Astrocyte of the hippocampus (primary cell): ENCODE measurements at regions not wholly inside any gene's neighbourhood (a gene's known extent, or its start where the extent isn't known, plus 50 kb on each side); places are given as distances from the start of the nearest gene placed in this dataset.
A peak's percentile ranks its signal among the peaks of the same experiment; 100 is the strongest.

Experiments
- DNase-seq: peaks from one replicate; pipeline ENCODE4 v3.0.0; 2011; ENCODE audit warnings: low read depth, low spot score

GRCh38 chr5:173763410-173763809 lies 124.7 kb upstream of the CPEB4 start:
- no peak for DNase-seq

- peak; percentile 97 for DNase-seq
These were observed 123.7 kb upstream of the CPEB4 start for GRCh38 chr5:173764332-173765028.

- no peak for DNase-seq
These were observed 123.0 kb upstream of the CPEB4 start for GRCh38 chr5:173765029-173765644.

GRCh38 chr5:173765661-173766060 lies 122.5 kb upstream of the CPEB4 start:
- DNase-seq = no peak

- DNase-seq = no peak
These were observed 120.4 kb upstream of the CPEB4 start for GRCh38 chr5:173767574-173768266.

- DNase-seq = no peak
These were observed 119.8 kb upstream of the CPEB4 start for GRCh38 chr5:173768267-173768806.

GRCh38 chr5:173768891-173769290 lies 119.3 kb upstream of the CPEB4 start:
- no peak for DNase-seq

GRCh38 chr5:173770637-173771036 lies 117.5 kb upstream of the CPEB4 start:
- no peak for DNase-seq

- no peak for DNase-seq
These were observed 116.9 kb upstream of the CPEB4 start for GRCh38 chr5:173771121-173771724.

GRCh38 chr5:173771725-173772383 lies 116.3 kb upstream of the CPEB4 start:
- no peak for DNase-seq

GRCh38 chr5:173772384-173773059 lies 115.6 kb upstream of the CPEB4 start:
- DNase-seq = no peak

- no peak for DNase-seq
These were observed 113.8 kb upstream of the CPEB4 start for GRCh38 chr5:173774271-173774761.

GRCh38 chr5:173775261-173776197 lies 112.6 kb upstream of the CPEB4 start:
- DNase-seq = no peak

- DNase-seq = no peak
These were observed 111.0 kb upstream of the CPEB4 start for GRCh38 chr5:173777149-173777548.

GRCh38 chr5:173777674-173778073 lies 110.5 kb upstream of the CPEB4 start:
- no peak for DNase-seq

GRCh38 chr5:173778152-173778782 lies 109.9 kb upstream of the CPEB4 start:
- no peak for DNase-seq

- DNase-seq = no peak
These were observed 109.3 kb upstream of the CPEB4 start for GRCh38 chr5:173778784-173779304.

- no peak for DNase-seq
These were observed 107.6 kb upstream of the CPEB4 start for GRCh38 chr5:173780235-173781234.
